K562 (cell line): ENCODE measurements at regions not wholly inside any gene's neighbourhood (a gene's known extent, or its start where the extent isn't known, plus 50 kb on each side); places are given as distances from the start of the nearest gene placed in this dataset.

Source experiments
- ATAC-seq: fragments of 200-7000 bp; cut with Tn5 transposase; 3 replicates; pipeline ENCODE4 v1.9.1; 2020; ENCODE audit warnings: moderate library complexity
- BruUV-seq: library from RNA; stranded (reverse); fragments of 400-500 nt; replicated peaks from 2 replicates; lab custom pipeline; 2021; lab: Mats Ljungman, UMichigan
- CTCF ChIA-PET: fragments of 300-600 bp; formaldehyde crosslinking; extraction: SDS; loops from one replicate; lab custom pipeline; 2021; ENCODE audit warnings: low intra/inter-chr PET ratio; lab: Yijun Ruan, JAX
- POLR2A ChIA-PET: fragments of 300-600, 350-650 bp; sonication (Branson Sonifier 250); formaldehyde crosslinking; extraction: SDS; loops from one replicate; lab custom pipeline; 2021; ENCODE audit warnings: antibody characterized with exemption, inconsistent platforms; lab: Yijun Ruan, JAX
- DNase-seq, 4 experiments: peaks; one replicate each; pipeline versions ENCODE4 v3.0.0 to v3.0.0-alpha.2; 2011 to 2018; ENCODE audit warnings: low spot score in 3 of 4, mixed read lengths in 3 of 4; ENCODE audit errors: extremely low read depth in 1 of 4
- FAIRE-seq: peaks from 2 replicates; lab custom pipeline; 2011; peaks lifted over from hg19 to GRCh38; lab: Jason Lieb, UNC
- H2AFZ ChIP-seq: 2 replicates; pipeline ENCODE4 v1.6.0; 2011; ENCODE audit warnings: low read depth, low read length, control low read depth, inconsistent platforms
- H3K27ac ChIP-seq: fragments of 200-600 bp; 3 replicates; pipeline ENCODE4 v1.8.0; 2011; ENCODE audit warnings: low read depth, mild to moderate bottlenecking, control low read depth, inconsistent platforms, low read length, moderate library complexity, mixed read lengths; ENCODE audit errors: extremely low read depth
- H3K27me3 ChIP-seq, 2 experiments: fragments of 300-600 bp in 1 of 2; 2 replicates in 1 of 2; 3 replicates in 1 of 2; pipeline versions ENCODE4 v1.6.0 to v1.8.0; 2011; ENCODE audit warnings: inconsistent platforms in 2 of 2, low read length in 2 of 2, mild to moderate bottlenecking in 1 of 2, mixed read lengths in 1 of 2, moderate library complexity in 1 of 2; ENCODE audit not compliant: control insufficient read depth in 2 of 2, insufficient read depth in 2 of 2
- H3K36me3 ChIP-seq: fragments of 300-600 bp; 3 replicates; pipeline ENCODE4 v1.8.0; 2011; ENCODE audit warnings: mild to moderate bottlenecking, low read length, inconsistent platforms; ENCODE audit not compliant: control insufficient read depth, insufficient read depth
- H3K4me1 ChIP-seq, 2 experiments: fragments of 200-600 bp in 1 of 2; replicated peaks in 1 of 2; 2 replicates in 1 of 2; 3 replicates in 1 of 2; pipeline versions ENCODE4 v1.5.1 to v1.8.0; 2011; ENCODE audit warnings: inconsistent platforms in 2 of 2, low read length in 2 of 2, mild to moderate bottlenecking in 1 of 2, mixed read lengths in 1 of 2, moderate library complexity in 1 of 2; ENCODE audit not compliant: control insufficient read depth in 2 of 2, insufficient read depth in 2 of 2
- H3K4me2 ChIP-seq: 2 replicates; pipeline ENCODE4 v1.6.1; 2011; ENCODE audit warnings: low read length, control low read depth, inconsistent platforms, mixed read lengths; ENCODE audit not compliant: insufficient read depth
- H3K4me3 ChIP-seq: fragments of 200-600 bp; sonication (generic), shearing (Covaris generic); 2 replicates; pipeline ENCODE4 v1.5.1; 2016; ENCODE audit warnings: control low read depth, inconsistent platforms
- H3K79me2 ChIP-seq: fragments of 200-600 bp; 3 replicates; pipeline ENCODE4 v1.8.0; 2011; ENCODE audit warnings: low read length, inconsistent platforms; ENCODE audit not compliant: control insufficient read depth, insufficient read depth
- H3K9ac ChIP-seq, 2 experiments: 2 replicates each; pipeline versions ENCODE4 v1.6.0 to v1.6.1; 2011; ENCODE audit warnings: low read depth in 2 of 2, low read length in 2 of 2, control low read depth in 1 of 2, inconsistent platforms in 1 of 2, mild to moderate bottlenecking in 1 of 2, mixed read lengths in 1 of 2; ENCODE audit not compliant: insufficient read depth in 1 of 2
- H3K9me1 ChIP-seq: one replicate; pipeline ENCODE4 v1.6.0; 2011; ENCODE audit warnings: inconsistent platforms, mild to moderate bottlenecking, low read length, moderate library complexity; ENCODE audit not compliant: control insufficient read depth, insufficient read depth
- H3K9me3 ChIP-seq: replicated peaks from 2 replicates; pipeline ENCODE4 v1.5.1; 2011; ENCODE audit warnings: low read depth, low read length, inconsistent platforms; ENCODE audit not compliant: control insufficient read depth, insufficient read depth
- H4K20me1 ChIP-seq: replicated peaks from 2 replicates; pipeline ENCODE4 v1.6.1; 2011; ENCODE audit warnings: low read length, inconsistent platforms, mixed read lengths; ENCODE audit not compliant: control insufficient read depth, insufficient read depth
- MBD2 ChIP-seq: sonication (generic); IDR thresholded peaks from 2 replicates; pipeline ENCODE4 v1.6.1; 2016; ENCODE audit warnings: low read depth, borderline replicate concordance
- SMAD3 ChIP-seq: fragments of 450-650 bp; formaldehyde crosslinking; conservative IDR thresholded peaks from 2 replicates; pipeline ENCODE4 v1.4.0; 2020; ENCODE audit warnings: mild to moderate bottlenecking
- SOX6 ChIP-seq: fragments of 450-650 bp; IDR thresholded peaks from 2 replicates; pipeline ENCODE4 v1.6.1; 2014; ENCODE audit warnings: mild to moderate bottlenecking
- ZNF134 ChIP-seq: fragments of 250-450 bp; sonication (Bioruptor Pico); conservative IDR thresholded peaks from 2 replicates; pipeline ENCODE4 v1.4.0; 2020
- ZNF274 ChIP-seq: IDR thresholded peaks from 2 replicates; pipeline ENCODE4 v1.6.1; 2011; ENCODE audit warnings: low read depth, mild to moderate bottlenecking, low read length, moderate library complexity, borderline replicate concordance
- WGBS: fragments of 100-300 bp; shearing (Covaris generic); methylation state at CpG from one replicate; pipeline ENCODE4 v1.1.6; 2016; ENCODE audit warnings: low coverage, mixed read lengths; ENCODE audit not compliant: insufficient coverage; ENCODE audit errors: missing lambda C conversion rate; 5-methylcytosine and 5-hydroxymethylcytosine counted together
- in situ Hi-C: fragments of 300-500 bp; cut with MboI; formaldehyde crosslinking; loops from 4 replicates; pipeline ENCODE4 v1.15.0; 2018; ENCODE audit warnings: inconsistent platforms, mixed read lengths
- intact Hi-C: fragments of 100-400 bp; cut with micrococcal nuclease; formaldehyde crosslinking; loops from 2 replicates; pipeline ENCODE4 v1.14.2; 2022
- TF ChIP-seq, protein P1 (sequence below): sonication (generic); formaldehyde crosslinking; IDR thresholded peaks from 2 replicates; pipeline ENCODE4 v1.8.1; 2023; ENCODE audit warnings: mild to moderate bottlenecking, missing genetic modification reagents
- TF ChIP-seq, protein P2 (sequence below): IDR thresholded peaks from 3 replicates; pipeline ENCODE4 v1.6.1; 2011; ENCODE audit warnings: borderline replicate concordance, mild to moderate bottlenecking, moderate library complexity; ENCODE audit not compliant: insufficient read length; ENCODE audit errors: extremely low read depth

DNA sequence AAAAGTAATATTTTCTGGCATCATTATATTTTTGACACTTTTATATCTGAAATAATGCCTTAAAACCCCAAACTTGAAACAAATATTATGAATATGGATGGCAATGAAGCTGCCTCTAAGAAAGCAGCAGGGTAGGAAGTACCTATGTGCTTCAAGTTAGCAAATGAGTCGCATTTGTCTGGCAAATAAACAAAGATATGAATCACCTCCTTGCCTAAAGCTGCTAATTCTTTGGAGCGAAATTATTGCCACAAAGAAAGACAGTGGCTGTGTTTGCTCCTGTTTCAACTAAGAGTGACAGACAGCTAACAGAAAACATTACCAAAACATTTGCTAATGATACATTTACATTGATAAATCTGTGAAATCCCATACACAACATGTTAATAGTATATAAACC lies 854.9 kb downstream of the RPS29 start:
- no peak overlapping the region for H3K4me2 ChIP-seq
- TF ChIP-seq SOX6: no peak
- TF ChIP-seq SMAD3 (CRISPR knock-in tag): no peak
- TF ChIP-seq, protein P1, sequence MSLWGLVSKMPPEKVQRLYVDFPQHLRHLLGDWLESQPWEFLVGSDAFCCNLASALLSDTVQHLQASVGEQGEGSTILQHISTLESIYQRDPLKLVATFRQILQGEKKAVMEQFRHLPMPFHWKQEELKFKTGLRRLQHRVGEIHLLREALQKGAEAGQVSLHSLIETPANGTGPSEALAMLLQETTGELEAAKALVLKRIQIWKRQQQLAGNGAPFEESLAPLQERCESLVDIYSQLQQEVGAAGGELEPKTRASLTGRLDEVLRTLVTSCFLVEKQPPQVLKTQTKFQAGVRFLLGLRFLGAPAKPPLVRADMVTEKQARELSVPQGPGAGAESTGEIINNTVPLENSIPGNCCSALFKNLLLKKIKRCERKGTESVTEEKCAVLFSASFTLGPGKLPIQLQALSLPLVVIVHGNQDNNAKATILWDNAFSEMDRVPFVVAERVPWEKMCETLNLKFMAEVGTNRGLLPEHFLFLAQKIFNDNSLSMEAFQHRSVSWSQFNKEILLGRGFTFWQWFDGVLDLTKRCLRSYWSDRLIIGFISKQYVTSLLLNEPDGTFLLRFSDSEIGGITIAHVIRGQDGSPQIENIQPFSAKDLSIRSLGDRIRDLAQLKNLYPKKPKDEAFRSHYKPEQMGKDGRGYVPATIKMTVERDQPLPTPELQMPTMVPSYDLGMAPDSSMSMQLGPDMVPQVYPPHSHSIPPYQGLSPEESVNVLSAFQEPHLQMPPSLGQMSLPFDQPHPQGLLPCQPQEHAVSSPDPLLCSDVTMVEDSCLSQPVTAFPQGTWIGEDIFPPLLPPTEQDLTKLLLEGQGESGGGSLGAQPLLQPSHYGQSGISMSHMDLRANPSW (CRISPR knock-in tag): no peak
- TF ChIP-seq ZNF274: no peak
- TF ChIP-seq ZNF134 (CRISPR knock-in tag): no peak
- TF ChIP-seq, protein P2, sequence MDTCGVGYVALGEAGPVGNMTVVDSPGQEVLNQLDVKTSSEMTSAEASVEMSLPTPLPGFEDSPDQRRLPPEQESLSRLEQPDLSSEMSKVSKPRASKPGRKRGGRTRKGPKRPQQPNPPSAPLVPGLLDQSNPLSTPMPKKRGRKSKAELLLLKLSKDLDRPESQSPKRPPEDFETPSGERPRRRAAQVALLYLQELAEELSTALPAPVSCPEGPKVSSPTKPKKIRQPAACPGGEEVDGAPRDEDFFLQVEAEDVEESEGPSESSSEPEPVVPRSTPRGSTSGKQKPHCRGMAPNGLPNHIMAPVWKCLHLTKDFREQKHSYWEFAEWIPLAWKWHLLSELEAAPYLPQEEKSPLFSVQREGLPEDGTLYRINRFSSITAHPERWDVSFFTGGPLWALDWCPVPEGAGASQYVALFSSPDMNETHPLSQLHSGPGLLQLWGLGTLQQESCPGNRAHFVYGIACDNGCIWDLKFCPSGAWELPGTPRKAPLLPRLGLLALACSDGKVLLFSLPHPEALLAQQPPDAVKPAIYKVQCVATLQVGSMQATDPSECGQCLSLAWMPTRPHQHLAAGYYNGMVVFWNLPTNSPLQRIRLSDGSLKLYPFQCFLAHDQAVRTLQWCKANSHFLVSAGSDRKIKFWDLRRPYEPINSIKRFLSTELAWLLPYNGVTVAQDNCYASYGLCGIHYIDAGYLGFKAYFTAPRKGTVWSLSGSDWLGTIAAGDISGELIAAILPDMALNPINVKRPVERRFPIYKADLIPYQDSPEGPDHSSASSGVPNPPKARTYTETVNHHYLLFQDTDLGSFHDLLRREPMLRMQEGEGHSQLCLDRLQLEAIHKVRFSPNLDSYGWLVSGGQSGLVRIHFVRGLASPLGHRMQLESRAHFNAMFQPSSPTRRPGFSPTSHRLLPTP: no peak
- no peak for TF ChIP-seq MBD2
- H3K27ac ChIP-seq: no peak overlapping the region
- H3K27me3 ChIP-seq: no peaks in the 10 kb centered on the region
- no peaks in the 10 kb centered on the region for H3K9me3 ChIP-seq
- no peak overlapping the region for H3K9ac ChIP-seq
- no peak overlapping the region for H2AFZ ChIP-seq
- intact Hi-C loops: no loop called here
- no peaks in the 10 kb centered on the region for H3K36me3 ChIP-seq
- ChIA-PET POLR2A (no interaction called here), CTCF (no interaction called here)
- 0% methylated on average over 2 of the region's 2 CpGs for WGBS
- H3K79me2 ChIP-seq: no peaks in the 10 kb centered on the region
- in situ Hi-C loops: no loop called here
- no peak overlapping the region for H3K4me3 ChIP-seq
- no peaks in the 10 kb centered on the region for H4K20me1 ChIP-seq
- FAIRE-seq (no peak), ATAC-seq (no peak), DNase-seq (no peak)
- no TSS peak for BruUV-seq
- no peaks in the 10 kb centered on the region for H3K9me1 ChIP-seq
- no peaks in the 10 kb centered on the region for H3K4me1 ChIP-seq
